NCI-H2029 treated with DMSO at 0.1 percent for 48 hours (cell line): ENCODE measurements at regions not wholly inside any gene's neighbourhood (a gene's known extent, or its start where the extent isn't known, plus 50 kb on each side); places are given as distances from the start of the nearest gene placed in this dataset.
"Not testable (repeated sequence)": the region's sequence is repeated elsewhere in the genome, so short reads cannot be mapped to it uniquely, and the experiment has no call there.

Source experiments
- DNase-seq: peaks from one replicate; lab custom pipeline; 2025; lab: John Stamatoyannopoulos, UW

GRCh38 chr6:12348530-12349511, 58.7 kb downstream of the EDN1 start:
- DNase-seq: no peak

DNA sequence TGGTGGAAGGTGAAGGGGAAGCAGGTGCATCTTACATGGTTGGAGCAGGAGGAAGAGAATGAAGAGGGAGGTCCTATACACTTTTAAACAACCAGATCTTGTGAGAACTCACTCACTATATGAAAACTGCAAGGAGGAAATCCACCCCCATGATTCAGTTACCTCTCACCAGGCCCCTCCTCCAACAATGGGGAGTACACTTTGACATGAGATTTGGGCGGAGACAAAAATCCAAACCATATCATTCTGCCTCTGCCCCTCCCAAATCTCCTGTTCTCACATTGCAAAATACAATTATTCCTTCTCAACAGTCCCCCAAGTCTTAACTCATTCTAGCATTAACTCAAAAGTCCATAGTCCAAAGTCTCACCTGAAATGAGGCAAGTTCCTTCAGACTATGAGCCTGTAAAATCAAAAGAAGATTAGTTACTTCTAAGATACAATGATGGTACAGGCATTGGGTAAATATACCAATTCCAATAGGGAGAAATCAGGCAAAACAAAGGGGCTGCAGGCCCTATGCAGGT, 60.5 kb downstream of the EDN1 start:
- DNase-seq: no peak

DNA sequence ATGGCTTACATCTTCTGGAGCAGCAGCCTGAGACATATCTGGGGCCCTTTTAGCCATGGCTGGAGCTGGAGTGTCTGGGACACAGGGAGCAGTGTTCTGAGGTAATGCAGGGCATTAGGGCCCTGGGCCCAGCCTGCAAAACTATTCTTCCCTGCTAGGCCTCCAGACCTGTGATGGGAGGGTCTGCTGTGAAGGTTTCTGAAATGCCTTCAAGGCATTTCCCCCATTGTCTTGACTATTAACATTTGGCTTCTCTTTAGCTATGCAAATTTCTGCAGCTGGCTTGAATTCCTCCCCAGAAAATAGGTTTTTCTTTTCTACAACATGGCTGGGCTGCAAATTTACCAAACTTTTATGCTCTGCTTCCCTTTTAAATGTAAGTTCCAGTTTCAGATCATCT, 61.5 kb downstream of the EDN1 start:
- no peak for DNase-seq

DNA sequence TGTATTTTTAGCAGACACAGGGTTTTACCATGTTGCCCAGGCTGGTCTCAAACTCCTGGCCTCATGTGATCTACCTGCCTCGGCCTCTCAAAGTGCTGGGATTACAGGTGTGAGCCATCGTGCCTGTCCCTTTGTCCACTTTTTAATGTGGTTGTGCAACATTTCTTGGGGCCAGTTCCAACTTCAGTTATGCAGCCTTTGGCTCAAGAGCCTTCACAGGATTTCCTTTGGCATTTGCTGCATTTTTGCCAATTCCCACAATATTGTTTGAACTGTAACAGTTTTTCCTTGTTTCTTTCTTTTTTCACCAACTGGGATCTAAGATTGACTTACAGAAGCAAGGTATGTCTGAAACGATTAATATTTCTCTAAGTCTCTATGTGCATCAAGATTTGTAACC, 63.6 kb downstream of the EDN1 start:
- no peak for DNase-seq

GRCh38 chr6:12354499-12354898, 64.3 kb downstream of the EDN1 start:
- DNase-seq: no peak

DNA sequence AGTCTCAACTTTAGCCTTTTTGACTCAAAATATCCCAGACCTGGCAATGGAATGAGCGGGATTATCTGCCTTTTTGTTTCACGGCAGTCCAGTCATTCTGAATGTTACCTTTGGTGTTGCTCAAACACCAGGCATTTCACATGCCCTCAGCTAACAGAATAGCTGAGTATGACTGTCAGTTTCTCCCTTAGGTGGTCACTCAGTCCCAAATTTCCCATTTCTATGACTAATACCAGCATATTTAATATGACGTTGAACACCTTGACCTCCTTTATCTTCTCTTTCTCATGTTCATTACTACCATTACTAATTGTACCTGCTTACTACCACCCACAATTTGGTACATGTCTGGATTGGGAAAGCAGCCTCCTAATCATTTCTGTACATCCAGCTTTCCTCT, 65.2 kb downstream of the EDN1 start:
- no peak for DNase-seq

GRCh38 chr6:12356431-12356830, 66.3 kb downstream of the EDN1 start:
- DNase-seq: no peak

DNA sequence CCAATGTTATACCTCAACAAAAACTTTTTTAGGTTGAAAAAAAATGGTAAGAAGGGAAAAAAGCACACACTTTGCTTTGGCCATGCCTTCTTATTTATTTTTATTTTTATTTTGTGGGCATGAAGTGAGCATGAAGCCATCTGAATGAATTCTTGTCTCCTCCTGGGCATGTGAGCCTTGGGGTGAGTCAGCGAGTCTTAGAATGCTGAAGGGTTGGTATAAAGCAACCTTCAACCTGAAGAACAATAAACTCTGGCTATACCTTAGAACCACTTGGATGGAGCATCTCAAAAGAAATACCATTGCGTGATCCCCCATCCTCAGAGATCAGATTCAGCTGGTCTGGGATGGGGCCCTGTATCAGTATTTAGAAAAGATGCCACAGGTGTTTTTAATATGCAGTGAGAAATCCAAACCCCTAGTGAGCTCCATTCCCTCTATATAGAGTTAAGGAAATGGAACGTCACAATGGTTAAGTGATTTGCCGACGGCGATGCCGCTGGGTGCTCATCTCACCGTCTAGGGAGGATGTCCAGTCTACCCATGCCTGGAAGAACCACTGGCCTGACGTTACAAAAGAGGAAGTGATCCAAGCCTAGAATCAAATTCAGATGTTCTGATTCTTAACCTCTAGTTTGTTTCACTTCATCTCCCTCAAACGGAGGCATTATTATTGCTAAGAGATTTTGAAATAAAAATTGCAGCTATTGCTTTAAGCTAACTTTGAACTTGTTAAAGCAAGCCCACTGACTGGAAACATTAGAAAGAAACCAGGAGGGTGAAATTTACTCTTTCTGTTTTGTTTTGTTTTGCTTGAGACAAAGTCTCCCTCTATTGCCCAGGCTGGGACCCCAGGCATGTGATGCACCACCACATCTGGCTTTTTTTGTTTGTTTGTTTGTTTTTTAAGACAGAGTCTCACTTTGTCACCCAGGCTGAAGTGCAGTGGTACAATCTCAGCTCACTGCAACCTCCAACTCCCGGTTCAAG, 67.1 kb downstream of the EDN1 start:
- DNase-seq: no peak

DNA sequence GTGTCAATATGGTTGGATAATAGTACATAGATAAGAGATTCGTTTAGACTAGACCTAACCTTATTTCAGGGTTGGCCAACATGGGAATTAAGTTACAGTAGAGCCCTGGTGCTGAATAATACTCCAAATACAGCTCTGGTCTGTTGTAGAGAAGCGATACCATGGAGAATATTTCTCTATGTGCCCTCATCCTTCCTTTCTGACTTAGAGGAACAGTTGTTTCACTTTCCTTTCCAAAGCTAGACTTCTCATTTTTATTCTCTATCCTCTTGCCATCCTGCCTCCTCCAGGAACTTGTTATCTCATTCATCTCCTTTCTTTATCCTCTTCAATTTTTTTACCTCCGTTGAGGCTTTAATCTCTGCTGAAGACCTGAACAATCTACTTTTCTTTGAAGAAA, 68.9 kb downstream of the EDN1 start:
- DNase-seq: no peak

DNA sequence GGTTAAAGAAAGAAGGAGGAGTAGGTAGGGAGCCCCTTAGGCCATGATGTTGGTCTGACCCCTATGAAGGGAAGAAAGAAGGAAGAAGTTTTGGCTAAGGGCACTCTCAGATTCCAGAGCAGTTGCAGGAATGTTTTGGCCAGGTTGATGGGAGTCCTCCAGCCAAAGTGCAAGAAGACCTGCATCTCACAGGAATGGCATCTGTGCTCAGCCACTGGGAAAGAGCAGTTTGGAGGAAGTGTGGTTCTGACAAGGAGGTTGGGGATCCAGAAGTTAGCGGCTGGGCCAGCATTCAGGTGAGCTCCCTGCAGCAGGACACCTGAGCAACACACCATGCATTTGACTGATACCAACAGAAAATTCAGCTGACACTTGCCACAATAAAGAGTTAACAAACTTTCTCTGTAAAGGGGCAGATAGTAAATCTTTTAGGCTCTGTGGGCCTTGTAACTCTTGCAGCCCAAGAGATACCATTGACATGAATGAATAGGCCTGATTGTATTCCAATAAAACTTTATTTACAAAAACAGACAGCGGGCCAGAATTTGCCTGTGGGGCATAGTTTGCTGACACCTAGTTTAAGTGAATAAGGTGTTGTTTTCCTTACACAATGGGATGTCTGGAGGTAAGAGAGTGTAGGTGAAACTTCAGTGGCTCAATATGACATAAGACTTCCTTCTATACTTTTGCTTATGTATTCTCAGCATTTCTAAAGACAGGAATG, 71.0 kb downstream of the EDN1 start:
- no peak for DNase-seq

DNA sequence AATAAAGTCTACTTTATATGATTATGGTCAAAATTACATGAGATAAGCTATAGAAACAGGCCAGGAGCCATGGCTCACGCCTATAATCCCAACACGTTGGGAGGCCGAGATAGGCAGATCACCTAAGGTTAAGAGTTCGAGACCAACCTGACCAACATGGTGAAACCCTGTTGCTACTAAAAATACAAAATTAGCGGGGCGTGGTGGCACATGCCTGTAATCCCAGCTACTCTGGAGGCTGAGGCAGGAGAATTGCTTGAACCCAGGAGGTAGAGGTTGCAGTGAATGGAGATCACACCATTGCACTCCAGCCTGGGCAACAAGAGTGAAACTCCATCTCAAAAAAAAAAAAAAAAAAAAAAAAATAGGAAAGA, 73.1 kb downstream of the EDN1 start:
- not testable (repeated sequence) for DNase-seq

DNA sequence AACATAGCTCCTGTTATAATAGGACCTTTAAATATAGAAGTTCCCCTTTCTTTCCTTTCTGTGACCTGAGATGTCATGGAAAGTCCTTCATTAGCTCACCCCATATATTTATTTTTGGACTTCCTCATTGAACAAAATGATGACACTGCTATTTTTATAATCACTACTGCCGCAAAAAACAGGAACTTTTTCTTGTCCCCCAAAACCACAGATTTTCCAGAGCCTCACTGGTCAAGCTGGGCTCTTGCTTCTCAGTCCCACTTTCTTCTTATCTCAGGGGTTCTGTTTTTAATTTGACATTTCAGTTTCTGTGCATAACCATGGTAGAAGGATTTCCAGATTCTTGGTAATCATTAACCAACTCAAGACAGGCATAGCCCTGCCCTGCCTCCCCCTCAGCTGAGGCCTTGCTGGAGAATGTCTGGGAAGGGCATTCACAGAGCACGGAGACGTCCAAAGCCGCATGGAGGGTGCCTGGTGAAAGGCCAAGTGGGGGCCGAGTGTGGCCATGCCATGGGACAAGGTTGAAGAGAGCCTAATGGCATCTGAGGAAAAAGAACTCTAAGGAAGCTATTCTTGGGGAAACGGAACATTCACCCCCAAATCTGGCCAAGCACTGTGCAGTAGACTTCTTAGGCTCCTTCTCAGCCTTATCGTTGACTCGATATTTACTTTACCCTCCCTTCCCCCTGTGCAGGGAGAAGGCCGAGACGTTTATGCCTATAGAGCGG, 73.7 kb downstream of the EDN1 start:
- DNase-seq: no peak

DNA sequence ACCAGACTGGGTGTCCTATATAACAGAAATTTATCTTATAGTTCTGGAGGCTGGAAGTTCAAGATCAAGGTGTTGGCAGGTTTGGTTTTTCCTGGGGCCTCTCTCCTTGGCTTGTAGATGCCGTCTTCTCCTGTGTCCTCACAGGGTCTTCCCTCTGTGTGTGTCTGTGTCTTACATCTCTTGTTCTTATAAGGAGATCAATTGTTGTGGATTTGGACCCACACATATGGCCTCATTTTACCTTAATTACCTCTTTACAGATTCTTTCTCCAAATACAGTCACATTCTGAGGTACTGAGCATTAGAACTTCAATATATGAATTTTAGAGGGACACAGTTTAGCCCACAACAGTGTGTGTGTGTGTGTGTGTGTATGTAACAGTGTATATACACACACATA, 74.5 kb downstream of the EDN1 start:
- no peak for DNase-seq

- no peak for DNase-seq
These were observed 76.6 kb downstream of the EDN1 start for GRCh38 chr6:12366731-12367130.

GRCh38 chr6:12367412-12367811, 77.3 kb downstream of the EDN1 start:
- DNase-seq: no peak

- no peak for DNase-seq
These were observed 79.2 kb downstream of the EDN1 start for GRCh38 chr6:12369355-12369754.

- no peak for DNase-seq
These were observed 79.7 kb downstream of the EDN1 start for GRCh38 chr6:12369781-12370262.

- DNase-seq: no peak
These were observed 81.0 kb downstream of the EDN1 start for GRCh38 chr6:12371151-12371550.

DNA sequence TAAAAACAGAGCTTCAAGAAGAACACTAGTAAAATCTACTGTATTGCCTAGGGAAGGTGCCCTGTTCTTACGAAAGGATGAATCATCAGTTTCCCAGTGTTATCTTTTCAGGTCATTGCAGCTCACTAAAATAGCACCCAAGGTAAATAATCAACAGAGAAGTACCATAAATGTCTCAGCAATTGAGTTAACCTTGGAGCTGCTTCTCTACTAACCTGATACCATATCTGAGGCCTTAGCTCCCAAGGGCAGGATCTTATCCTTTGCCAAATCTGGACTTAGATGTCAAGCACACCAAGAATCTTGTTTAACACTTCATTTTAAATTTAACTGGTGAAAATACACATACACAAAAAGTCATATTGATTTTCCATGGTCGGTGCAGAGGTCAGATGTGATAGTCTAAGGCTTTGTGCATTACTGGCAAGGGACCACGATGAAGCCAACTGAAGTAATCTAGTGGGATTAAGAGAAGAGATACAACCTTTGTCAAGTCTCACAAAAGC, 81.5 kb downstream of the EDN1 start:
- DNase-seq: no peak

GRCh38 chr6:12379181-12379580, 89.0 kb downstream of the EDN1 start:
- DNase-seq: no peak

GRCh38 chr6:12381587-12381986, 91.4 kb downstream of the EDN1 start:
- DNase-seq: no peak
